GM12878 (cell line): ENCODE measurements at regions not wholly inside any gene's neighbourhood (a gene's known extent, or its start where the extent isn't known, plus 50 kb on each side); places are given as distances from the start of the nearest gene placed in this dataset.

Experiments used
- YY1 ChIP-seq: IDR thresholded peaks from 2 replicates; pipeline ENCODE4 v1.6.1; 2011; ENCODE audit warnings: low read depth, mild to moderate bottlenecking, low read length
- TF ChIP-seq, protein P1 (sequence below): fragments of 450-650 bp; IDR thresholded peaks from 2 replicates; pipeline ENCODE4 v1.6.1; 2016; ENCODE audit warnings: mild to moderate bottlenecking

GRCh38 chr15:47888385-47889100, 171.2 kb downstream of the SEMA6D start:
- TF ChIP-seq, protein P1, sequence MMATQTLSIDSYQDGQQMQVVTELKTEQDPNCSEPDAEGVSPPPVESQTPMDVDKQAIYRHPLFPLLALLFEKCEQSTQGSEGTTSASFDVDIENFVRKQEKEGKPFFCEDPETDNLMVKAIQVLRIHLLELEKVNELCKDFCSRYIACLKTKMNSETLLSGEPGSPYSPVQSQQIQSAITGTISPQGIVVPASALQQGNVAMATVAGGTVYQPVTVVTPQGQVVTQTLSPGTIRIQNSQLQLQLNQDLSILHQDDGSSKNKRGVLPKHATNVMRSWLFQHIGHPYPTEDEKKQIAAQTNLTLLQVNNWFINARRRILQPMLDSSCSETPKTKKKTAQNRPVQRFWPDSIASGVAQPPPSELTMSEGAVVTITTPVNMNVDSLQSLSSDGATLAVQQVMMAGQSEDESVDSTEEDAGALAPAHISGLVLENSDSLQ = no peak
- TF ChIP-seq YY1 = no peak
